Smooth muscle cell (in vitro differentiated cells): ENCODE measurements at regions not wholly inside any gene's neighbourhood (a gene's known extent, or its start where the extent isn't known, plus 50 kb on each side); places are given as distances from the start of the nearest gene placed in this dataset.

Source experiments
- DNase-seq: peaks from one replicate; lab custom pipeline; 2025; ENCODE audit not compliant: unreplicated experiment; lab: John Stamatoyannopoulos, UW
- H2AFZ ChIP-seq: fragments of 200-600 bp; sonication (generic); 2 replicates; pipeline ENCODE4 v1.6.0; 2016; ENCODE audit warnings: antibody characterized with exemption, low read depth, mild to moderate bottlenecking
- H3F3A ChIP-seq: fragments of 200-600 bp; sonication (generic); 2 replicates; pipeline ENCODE4 v1.6.0; 2017; ENCODE audit warnings: antibody characterized with exemption, low read depth
- H3K27ac ChIP-seq: fragments of 200-600 bp; sonication (generic); 2 replicates; pipeline ENCODE4 v1.5.1; 2016; ENCODE audit warnings: low read depth, mild to moderate bottlenecking
- H3K27me3 ChIP-seq: fragments of 200-600 bp; sonication (generic); 2 replicates; pipeline ENCODE4 v1.6.1; 2016; ENCODE audit warnings: low read depth, mild to moderate bottlenecking
- H3K36me3 ChIP-seq: fragments of 200-600 bp; sonication (generic); 2 replicates; pipeline ENCODE4 v1.5.1; 2016; ENCODE audit warnings: low read depth
- H3K4me1 ChIP-seq: fragments of 200-600 bp; sonication (generic); 2 replicates; pipeline ENCODE4 v1.5.1; 2016; ENCODE audit warnings: low read depth
- H3K4me2 ChIP-seq: fragments of 200-600 bp; sonication (generic); 2 replicates; pipeline ENCODE4 v1.6.0; 2016; ENCODE audit warnings: mild to moderate bottlenecking
- H3K4me3 ChIP-seq: fragments of 200-600 bp; sonication (generic); 2 replicates; pipeline ENCODE4 v1.5.1; 2016; ENCODE audit warnings: mild to moderate bottlenecking
- H3K79me2 ChIP-seq: fragments of 200-600 bp; sonication (generic); 2 replicates; pipeline ENCODE4 v1.6.0; 2016; ENCODE audit warnings: low read depth, mild to moderate bottlenecking
- H3K9ac ChIP-seq: fragments of 200-600 bp; sonication (generic); 2 replicates; pipeline ENCODE4 v1.6.0; 2016; ENCODE audit warnings: low read depth
- H3K9me3 ChIP-seq: fragments of 200-600 bp; sonication (generic); replicated peaks from 2 replicates; pipeline ENCODE4 v1.5.1; 2016; ENCODE audit warnings: low read depth
- H4K20me1 ChIP-seq: fragments of 200-600 bp; sonication (generic); 2 replicates; pipeline ENCODE4 v1.6.0; 2016; ENCODE audit warnings: low read depth
- CTCF ChIP-seq: fragments of 200-600 bp; sonication (generic); IDR thresholded peaks from 2 replicates; pipeline ENCODE4 v1.5.1; 2017; ENCODE audit warnings: borderline replicate concordance, mild to moderate bottlenecking, antibody characterized with exemption; ENCODE audit not compliant: insufficient read depth, poor library complexity, severe bottlenecking
- WGBS: methylation state at CpG from one replicate; pipeline ENCODE4 v1.1.7; 2016; ENCODE audit warnings: low lambda C conversion rate; 5-methylcytosine and 5-hydroxymethylcytosine counted together

GRCh38 chr18:30689216-30689615, 353.3 kb downstream of the DSC3 start:
- WGBS = 64% methylated on average over 2 of the region's 2 CpGs
- TF ChIP-seq CTCF = no peak
- Histone ChIP-seq H3K27me3 (no peaks in the 10 kb centered on the region), H4K20me1 (no peaks in the 10 kb centered on the region), H3K4me2 (no peak overlapping the region), H3K9ac (no peak overlapping the region), H3K79me2 (no peaks in the 10 kb centered on the region), H3K4me3 (no peak overlapping the region), H2AFZ (no peak overlapping the region), H3F3A (no peaks in the 10 kb centered on the region), H3K27ac (no peak overlapping the region), H3K36me3 (no peaks in the 10 kb centered on the region), H3K9me3 (no peaks in the 10 kb centered on the region), H3K4me1 (no peaks in the 10 kb centered on the region)
- no peak for DNase-seq

GRCh38 chr18:30687501-30687900, 355.0 kb downstream of the DSC3 start:
- Histone ChIP-seq H3K4me1 (no peaks in the 10 kb centered on the region), H3K27ac (no peak overlapping the region), H3K4me3 (no peak overlapping the region), H4K20me1 (no peaks in the 10 kb centered on the region), H3F3A (no peaks in the 10 kb centered on the region), H3K4me2 (no peak overlapping the region), H3K36me3 (no peaks in the 10 kb centered on the region), H3K9me3 (no peaks in the 10 kb centered on the region), H3K27me3 (no peaks in the 10 kb centered on the region), H3K9ac (no peak overlapping the region), H2AFZ (no peak overlapping the region), H3K79me2 (no peaks in the 10 kb centered on the region)
- no peak for DNase-seq
- WGBS = 88% methylated on average over 2 of the region's 2 CpGs
- no peak for TF ChIP-seq CTCF

GRCh38 chr18:30684825-30685481, 357.6 kb downstream of the DSC3 start:
- H3K4me1 ChIP-seq = no peaks in the 10 kb centered on the region
- no peak for TF ChIP-seq CTCF
- WGBS = 66% methylated on average over 3 of the region's 3 CpGs

GRCh38 chr18:30683836-30684235, 358.7 kb downstream of the DSC3 start:
- H4K20me1 ChIP-seq = no peaks in the 10 kb centered on the region
- WGBS = 88% methylated on average over 2 of the region's 2 CpGs

More at GRCh38 chr18:30684825-30685481, 357.6 kb downstream of the DSC3 start:
- H3K79me2 ChIP-seq = no peaks in the 10 kb centered on the region
- H3K4me3 ChIP-seq = no peak overlapping the region
- H3K27ac ChIP-seq = no peak overlapping the region
- no peaks in the 10 kb centered on the region for H4K20me1 ChIP-seq
- H3K9me3 ChIP-seq = no peaks in the 10 kb centered on the region
- H3F3A ChIP-seq = no peaks in the 10 kb centered on the region
- no peak overlapping the region for H3K4me2 ChIP-seq
- no peak overlapping the region for H3K9ac ChIP-seq
- no peak overlapping the region for H2AFZ ChIP-seq
- no peak for DNase-seq
- no peaks in the 10 kb centered on the region for H3K36me3 ChIP-seq
- H3K27me3 ChIP-seq = no peaks in the 10 kb centered on the region

More at GRCh38 chr18:30683836-30684235, 358.7 kb downstream of the DSC3 start:
- no peaks in the 10 kb centered on the region for H3K9me3 ChIP-seq
- no peak for TF ChIP-seq CTCF
- H3K27me3 ChIP-seq = no peaks in the 10 kb centered on the region
- H3K9ac ChIP-seq = no peak overlapping the region
- no peak overlapping the region for H3K27ac ChIP-seq
- H3K36me3 ChIP-seq = no peaks in the 10 kb centered on the region
- no peaks in the 10 kb centered on the region for H3K79me2 ChIP-seq
- H3K4me1 ChIP-seq = no peaks in the 10 kb centered on the region
- no peak overlapping the region for H3K4me2 ChIP-seq
- no peak overlapping the region for H2AFZ ChIP-seq
- H3F3A ChIP-seq = no peaks in the 10 kb centered on the region
- DNase-seq = no peak
- H3K4me3 ChIP-seq = no peak overlapping the region
